Breast epithelium (tissue), 3 donors: ENCODE measurements at regions not wholly inside any gene's neighbourhood (a gene's known extent, or its start where the extent isn't known, plus 50 kb on each side); places are given as distances from the start of the nearest gene placed in this dataset.

Source experiments
- CTCF ChIP-seq, 3 donors: fragments of 450-650 bp; IDR thresholded peaks; one replicate each; pipeline ENCODE4 v1.5.1; 2016 to 2017; ENCODE audit warnings: antibody characterized with exemption in 3 of 3, mild to moderate bottlenecking in 3 of 3, moderate library complexity in 3 of 3
- POLR2A ChIP-seq: fragments of 450-650 bp; IDR thresholded peaks from one replicate; pipeline ENCODE4 v1.6.1; 2016; ENCODE audit warnings: antibody characterized with exemption, mild to moderate bottlenecking, moderate library complexity
- POLR2AphosphoS5 ChIP-seq, 3 donors: sonication (generic); formaldehyde crosslinking; IDR thresholded peaks; one replicate each; pipeline ENCODE4 v1.6.1; 2017; ENCODE audit warnings: antibody characterized with exemption in 3 of 3

DNA sequence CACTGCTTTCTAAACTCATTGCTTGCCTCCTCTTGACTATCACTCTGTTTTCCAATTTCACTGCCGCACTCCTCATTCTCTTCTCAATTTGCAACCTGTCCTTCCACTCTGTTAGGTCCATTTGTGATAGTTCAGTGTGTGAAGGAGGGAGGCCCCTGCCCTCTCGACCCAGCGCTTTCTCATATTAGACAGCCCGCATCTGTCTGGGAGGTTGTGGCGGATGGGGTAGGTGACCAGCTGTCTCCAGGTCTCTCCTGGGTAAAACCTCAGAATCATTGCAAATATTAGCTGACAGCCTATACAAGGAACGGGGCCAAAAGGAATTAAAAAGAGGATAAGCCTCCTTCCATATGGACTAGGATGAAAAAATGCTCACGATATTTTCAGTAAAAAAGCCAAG lies 358.3 kb downstream of the SHQ1 start:
- no peak for TF ChIP-seq CTCF (IDR thresholded peaks at IDR 0.05)
- no peak for TF ChIP-seq POLR2AphosphoS5 (IDR thresholded peaks at IDR 0.05)
- no peak for TF ChIP-seq POLR2A
